G401.6 (cell line): ENCODE measurements at regions not wholly inside any gene's neighbourhood (a gene's known extent, or its start where the extent isn't known, plus 50 kb on each side); places are given as distances from the start of the nearest gene placed in this dataset.

Experiments used
- FAIRE-seq: peaks from 2 replicates; lab custom pipeline; 2012; peaks lifted over from hg19 to GRCh38; lab: Jason Lieb, UNC

- FAIRE-seq, result no peak
Observed at GRCh38 chr2:16168506-16169264, 228.3 kb downstream of the MYCN start.

DNA sequence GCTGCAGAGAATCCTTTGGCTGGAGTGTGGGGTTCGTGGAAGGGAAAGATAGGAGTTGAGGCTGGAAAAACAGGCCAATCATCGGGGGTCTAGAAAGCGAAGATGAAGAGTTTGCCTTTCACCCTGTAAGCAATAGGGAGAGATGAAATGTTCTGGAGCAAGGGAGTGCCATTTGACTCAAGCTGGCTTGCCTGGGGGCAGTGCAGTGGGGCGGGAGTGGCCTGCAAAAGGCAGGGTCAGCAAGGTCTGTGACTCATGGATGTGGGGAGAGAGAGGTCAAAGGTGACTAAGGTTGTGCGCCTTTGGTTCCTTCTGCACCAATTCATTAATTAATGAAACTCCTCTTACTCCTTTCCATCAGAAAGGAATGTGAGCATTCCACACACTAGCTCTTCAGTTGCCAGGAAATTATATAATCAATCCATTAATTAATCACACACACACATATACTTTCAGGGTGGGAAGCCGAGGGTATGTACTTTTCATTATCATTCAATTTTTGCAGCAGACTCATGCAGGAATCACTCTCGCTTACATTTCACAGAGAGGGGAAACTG is 227.6 kb downstream of the MYCN start:
- no peak for FAIRE-seq

DNA sequence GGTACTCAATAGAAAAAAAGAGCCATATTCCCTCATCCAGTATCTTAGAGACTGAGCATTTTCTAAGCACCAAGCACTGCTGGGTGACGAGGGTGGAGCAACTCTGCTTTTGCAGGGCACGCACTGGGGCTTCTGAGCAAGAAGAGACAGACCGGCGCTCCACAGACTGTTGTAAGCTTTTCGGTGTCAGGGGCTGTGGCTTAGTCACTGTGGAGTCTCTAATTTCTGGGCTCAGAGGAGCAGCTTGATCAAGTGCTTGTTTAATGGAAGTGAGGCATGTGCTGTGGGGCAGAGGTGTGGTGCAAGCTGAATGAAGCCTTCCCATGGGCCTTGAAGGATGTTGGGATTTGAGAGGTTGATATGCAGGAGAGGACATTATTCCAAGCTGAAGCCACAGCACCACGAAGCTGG is 227.1 kb downstream of the MYCN start:
- FAIRE-seq, result no peak

GRCh38 chr2:16166327-16166981 is 226.1 kb downstream of the MYCN start:
- FAIRE-seq, result no peak

DNA sequence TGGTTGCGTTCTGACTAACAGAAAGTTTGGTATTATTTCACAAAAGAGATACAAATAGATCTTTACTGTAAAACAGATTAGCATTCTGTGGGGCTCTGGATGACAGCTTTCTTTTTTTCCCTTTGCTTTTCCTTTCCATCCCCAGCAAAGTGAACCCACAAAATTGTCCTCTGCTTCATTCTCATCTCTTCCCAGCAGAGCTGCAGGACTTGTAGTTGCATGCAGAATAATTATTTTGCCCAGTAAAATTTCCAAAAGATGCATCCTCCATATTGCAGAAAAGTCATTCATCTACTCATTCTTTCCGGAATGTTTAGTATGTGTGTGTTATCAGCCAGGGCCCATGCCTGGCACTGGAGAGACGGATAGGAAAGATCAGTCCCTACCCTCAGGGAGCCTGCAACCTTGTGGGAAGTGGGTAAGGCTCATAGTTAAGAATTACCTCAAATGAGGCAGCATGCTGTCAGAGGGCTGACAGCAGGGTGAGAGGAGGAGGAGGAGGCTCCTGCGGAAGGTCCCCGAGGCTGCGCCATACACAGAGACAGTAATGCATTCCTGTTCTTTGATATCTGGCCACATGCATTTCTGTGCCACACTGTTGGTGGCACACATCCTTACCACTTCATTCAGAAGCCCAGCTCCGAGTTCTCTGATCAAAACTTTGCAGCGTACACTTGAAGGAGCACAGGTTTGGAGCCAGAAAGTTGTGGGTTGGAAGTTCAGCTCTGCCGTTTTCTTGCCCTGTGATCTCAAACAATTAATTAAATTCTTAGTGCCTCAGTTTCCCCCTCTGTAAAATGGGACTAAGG is 225.4 kb downstream of the MYCN start:
- no peak for FAIRE-seq

DNA sequence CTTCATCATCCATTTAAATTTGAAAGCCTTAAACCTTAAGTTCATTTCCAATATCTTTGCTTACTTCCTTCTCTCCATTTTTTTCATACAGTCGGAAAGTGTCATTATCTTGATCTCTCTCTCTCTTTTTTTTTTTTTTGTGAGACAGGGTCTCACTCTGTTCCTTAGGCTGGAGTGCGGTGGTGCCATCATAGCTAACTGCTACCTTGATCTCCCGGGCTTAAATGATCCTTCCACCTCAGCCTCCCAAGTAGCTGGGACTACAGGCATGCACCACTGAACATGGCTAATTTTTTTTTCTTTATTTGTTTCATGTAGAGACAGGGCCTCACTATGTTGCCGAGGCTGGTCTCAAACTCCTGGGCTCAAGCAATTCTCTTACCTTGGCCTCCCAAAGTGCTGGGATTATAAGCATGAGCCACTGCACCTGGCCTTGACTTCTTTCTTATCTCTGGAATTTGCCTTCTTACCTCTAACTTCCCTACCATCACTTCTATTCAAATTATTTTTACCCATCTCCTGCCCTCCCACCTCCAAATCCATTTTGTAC is 222.2 kb downstream of the MYCN start:
- FAIRE-seq, result no peak

GRCh38 chr2:16161768-16162490 is 221.6 kb downstream of the MYCN start:
- no peak for FAIRE-seq

DNA sequence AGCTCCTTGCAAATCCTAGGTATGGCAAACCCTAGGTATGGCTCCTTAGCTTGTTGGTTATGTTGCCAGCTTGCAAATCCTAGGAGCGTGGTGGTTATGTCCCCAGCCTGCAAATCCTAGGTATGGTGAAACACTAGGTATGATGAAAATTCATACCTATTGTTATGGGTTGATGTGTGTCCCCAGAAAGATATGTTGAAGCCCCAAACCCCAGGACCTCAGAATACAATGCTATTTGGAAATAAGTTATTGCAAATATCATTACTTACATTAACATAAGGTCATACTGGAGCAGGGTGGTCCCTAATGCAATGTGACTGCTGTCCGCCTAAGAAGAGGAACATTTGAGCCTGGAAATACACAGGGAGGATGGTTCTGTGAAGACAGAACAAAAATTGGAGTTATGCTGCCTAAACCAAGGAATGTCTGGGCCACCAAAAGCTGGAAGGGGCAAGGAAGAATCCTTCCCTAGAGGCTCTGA is 220.8 kb downstream of the MYCN start:
- no peak for FAIRE-seq

DNA sequence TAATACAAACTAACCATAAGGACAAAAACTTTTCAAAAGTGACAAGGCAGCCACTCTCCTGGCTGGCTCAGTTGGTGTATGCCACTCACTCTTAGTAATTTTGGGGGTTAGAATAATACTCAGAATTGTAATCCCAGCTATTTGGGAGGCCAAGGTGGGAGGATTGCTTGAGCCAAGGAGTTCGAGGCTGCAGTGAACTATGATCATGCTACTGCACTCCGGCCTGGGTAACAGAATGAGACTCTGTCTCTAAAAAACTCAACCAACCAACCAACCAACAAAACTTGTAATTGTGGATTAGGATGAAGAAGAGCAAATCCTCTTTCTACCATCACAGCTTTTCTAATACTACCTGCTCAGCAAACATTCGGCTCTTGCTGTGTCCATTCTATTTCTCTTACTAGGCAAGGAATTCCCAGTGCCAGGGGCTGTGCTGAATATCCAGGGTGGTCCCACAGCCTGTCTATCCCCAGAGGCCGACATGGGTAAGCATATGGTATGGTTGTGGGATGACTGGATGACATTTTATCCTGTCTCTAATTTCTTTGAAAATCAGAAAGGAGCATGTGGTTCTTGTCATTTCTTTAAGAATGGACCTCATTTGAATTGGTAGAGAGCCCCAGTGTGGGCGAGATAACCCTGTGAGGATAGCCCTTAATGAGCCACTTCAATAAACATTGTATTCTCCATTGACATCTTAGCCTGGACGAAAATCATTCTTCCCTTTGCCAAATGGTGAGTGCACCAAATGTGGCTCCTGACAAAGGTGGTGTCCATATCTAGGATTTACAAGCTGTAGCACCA is 220.1 kb downstream of the MYCN start:
- FAIRE-seq, result no peak

DNA sequence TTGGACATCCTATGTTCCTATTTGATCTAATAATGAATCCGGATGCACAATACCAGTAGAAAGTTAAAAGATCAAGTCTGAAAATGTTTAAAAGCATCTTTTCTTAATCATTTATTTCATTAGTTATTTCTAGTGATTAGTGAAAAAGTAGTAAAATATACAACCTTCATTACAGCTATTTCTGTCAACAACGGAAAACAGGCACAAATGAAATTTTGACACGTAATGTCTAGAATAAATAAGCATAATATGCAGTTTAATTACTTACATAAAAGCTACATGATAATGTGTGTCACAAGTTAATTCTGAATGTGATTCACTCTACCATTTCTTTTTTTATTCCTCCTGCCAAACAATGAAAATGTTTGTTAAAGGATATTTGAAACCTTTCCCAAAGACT is 216.1 kb downstream of the MYCN start:
- no peak for FAIRE-seq

GRCh38 chr2:16155766-16156165 is 215.4 kb downstream of the MYCN start:
- no peak for FAIRE-seq

DNA sequence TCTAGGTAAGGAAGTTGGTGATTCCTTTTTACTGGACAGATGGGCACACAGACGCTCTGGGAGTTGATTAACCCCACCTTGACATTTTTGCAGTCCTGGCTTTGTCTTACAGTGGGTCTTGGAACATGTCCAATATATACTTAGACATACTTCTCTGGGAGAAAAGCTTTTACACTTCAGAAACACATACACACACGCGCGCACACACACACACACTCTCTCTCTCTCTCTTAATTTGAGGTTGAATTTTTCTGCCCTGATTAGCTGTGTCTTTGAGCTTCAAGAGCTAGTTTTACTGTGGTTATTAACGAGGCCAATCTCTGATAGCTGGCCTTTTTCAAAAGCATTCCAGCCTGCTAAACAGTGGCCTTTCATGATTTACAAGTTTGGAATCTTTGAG is 215.0 kb downstream of the MYCN start:
- FAIRE-seq, result no peak

- no peak for FAIRE-seq
Observed at GRCh38 chr2:16154501-16155280, 214.3 kb downstream of the MYCN start.

- no peak for FAIRE-seq
Observed at GRCh38 chr2:16154061-16154460, 213.7 kb downstream of the MYCN start.

DNA sequence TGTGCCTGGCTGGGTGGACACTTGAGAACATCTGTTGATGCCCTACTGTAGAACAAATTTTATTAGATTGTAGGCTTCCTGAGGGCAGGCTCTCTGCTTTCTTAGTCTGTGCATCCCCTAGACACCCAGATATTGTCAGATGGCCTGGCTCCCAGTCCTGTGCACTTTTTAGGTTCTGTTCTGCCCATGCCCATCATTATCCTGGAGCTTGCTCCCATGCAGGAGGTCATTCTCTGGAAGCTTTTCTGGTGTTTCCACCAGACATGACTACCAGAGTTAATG is 213.3 kb downstream of the MYCN start:
- no peak for FAIRE-seq

GRCh38 chr2:16152928-16153753 is 212.8 kb downstream of the MYCN start:
- no peak for FAIRE-seq

GRCh38 chr2:16152071-16152927 is 211.9 kb downstream of the MYCN start:
- FAIRE-seq, result no peak

GRCh38 chr2:16151651-16152050 is 211.3 kb downstream of the MYCN start:
- no peak for FAIRE-seq

- no peak for FAIRE-seq
Observed at GRCh38 chr2:16151281-16151570, 210.9 kb downstream of the MYCN start.
